ENCODE measurements at regions not wholly inside any gene's neighbourhood (a gene's known extent, or its start where the extent isn't known, plus 50 kb on each side); places are given as distances from the start of the nearest gene placed in this dataset.

DNA sequence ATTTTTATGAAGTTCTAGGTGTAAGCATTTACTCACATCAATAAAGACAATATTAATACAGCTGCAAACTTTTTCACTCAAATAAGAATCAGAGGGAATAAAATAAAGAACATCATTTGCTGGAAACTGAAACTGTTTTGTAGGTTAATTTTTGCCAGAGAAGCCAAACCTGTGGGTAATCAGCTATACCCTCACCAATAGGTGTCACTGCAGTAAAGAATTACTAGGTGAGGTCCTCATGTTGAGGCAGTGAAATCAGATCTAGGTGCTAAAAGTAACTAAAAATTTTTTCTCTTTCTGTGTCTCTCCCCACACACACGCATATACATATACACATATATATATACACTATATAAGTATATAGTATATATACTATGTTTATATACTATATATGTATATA lies 1016.3 kb upstream of the SEMA6A start:
- Histone ChIP-seq H3K4me3 (ENCODE audit: low read length) (no peak overlapping the region), H3K4me2 (ENCODE audit: low read length) (no peak overlapping the region), H3K4me1 (ENCODE audit: control insufficient read depth, low read length) (no peaks in the 10 kb centered on the region), H3F3A (ENCODE audit: control insufficient read depth, insufficient read depth) (no peaks in the 10 kb centered on the region), H3K9me3 (ENCODE audit: control insufficient read depth, insufficient read depth, low read length) (no peaks in the 10 kb centered on the region), H3K36me3 (ENCODE audit: control insufficient read depth, low read length) (no peaks in the 10 kb centered on the region), H3K27me3 (ENCODE audit: control insufficient read depth, low read length) (no peaks in the 10 kb centered on the region), H3K79me2 (ENCODE audit: control insufficient read depth, low read length) (no peaks in the 10 kb centered on the region), H4K20me1 (ENCODE audit: control insufficient read depth, insufficient read depth, low read depth, low read length) (no peaks in the 10 kb centered on the region), H3K27ac (ENCODE audit: low read depth, low read length) (no peak overlapping the region), H3K9me2 (replicated peaks; ENCODE audit: control insufficient read depth, low read length) (no peaks in the 10 kb centered on the region)
- no peak for TF ChIP-seq EZH2phosphoT487 (IDR thresholded peaks at IDR 0.05; ENCODE audit: borderline replicate concordance, low read length)
- TF ChIP-seq, protein P1, sequence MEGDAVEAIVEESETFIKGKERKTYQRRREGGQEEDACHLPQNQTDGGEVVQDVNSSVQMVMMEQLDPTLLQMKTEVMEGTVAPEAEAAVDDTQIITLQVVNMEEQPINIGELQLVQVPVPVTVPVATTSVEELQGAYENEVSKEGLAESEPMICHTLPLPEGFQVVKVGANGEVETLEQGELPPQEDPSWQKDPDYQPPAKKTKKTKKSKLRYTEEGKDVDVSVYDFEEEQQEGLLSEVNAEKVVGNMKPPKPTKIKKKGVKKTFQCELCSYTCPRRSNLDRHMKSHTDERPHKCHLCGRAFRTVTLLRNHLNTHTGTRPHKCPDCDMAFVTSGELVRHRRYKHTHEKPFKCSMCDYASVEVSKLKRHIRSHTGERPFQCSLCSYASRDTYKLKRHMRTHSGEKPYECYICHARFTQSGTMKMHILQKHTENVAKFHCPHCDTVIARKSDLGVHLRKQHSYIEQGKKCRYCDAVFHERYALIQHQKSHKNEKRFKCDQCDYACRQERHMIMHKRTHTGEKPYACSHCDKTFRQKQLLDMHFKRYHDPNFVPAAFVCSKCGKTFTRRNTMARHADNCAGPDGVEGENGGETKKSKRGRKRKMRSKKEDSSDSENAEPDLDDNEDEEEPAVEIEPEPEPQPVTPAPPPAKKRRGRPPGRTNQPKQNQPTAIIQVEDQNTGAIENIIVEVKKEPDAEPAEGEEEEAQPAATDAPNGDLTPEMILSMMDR (IDR thresholded peaks at IDR 0.05; ENCODE audit: low read depth, low read length, poor library complexity, severe bottlenecking) = peak; percentile 44

DNA sequence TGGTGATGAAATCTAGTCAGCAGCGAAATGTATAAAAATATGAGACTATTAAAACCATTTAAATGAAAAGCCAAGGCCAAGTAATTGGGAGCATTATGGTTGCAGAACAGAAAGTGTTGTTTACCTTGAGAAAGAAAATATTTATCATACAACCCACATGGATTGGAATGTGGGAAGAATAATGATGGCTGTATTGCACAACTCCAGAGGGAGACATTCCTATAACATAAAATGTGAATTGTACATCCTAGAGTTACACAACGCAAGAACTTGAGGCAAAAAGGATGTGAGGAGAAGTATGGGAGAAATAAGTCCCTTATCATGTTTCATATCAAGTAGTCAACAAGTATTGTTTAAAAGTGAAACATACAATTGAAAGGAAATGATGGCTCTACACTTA lies 1014.0 kb upstream of the SEMA6A start:
- Histone ChIP-seq H3K9me2 (replicated peaks; ENCODE audit: control insufficient read depth, low read length) (no peaks in the 10 kb centered on the region), H3K79me2 (ENCODE audit: control insufficient read depth, low read length) (no peaks in the 10 kb centered on the region), H3F3A (ENCODE audit: control insufficient read depth, insufficient read depth) (no peaks in the 10 kb centered on the region), H3K4me2 (ENCODE audit: low read length) (no peak overlapping the region), H3K9me3 (ENCODE audit: control insufficient read depth, insufficient read depth, low read length) (no peaks in the 10 kb centered on the region), H3K36me3 (ENCODE audit: control insufficient read depth, low read length) (no peaks in the 10 kb centered on the region), H3K4me3 (ENCODE audit: low read length) (no peak overlapping the region), H3K27me3 (ENCODE audit: control insufficient read depth, low read length) (no peaks in the 10 kb centered on the region), H3K27ac (ENCODE audit: low read depth, low read length) (no peak overlapping the region), H3K4me1 (ENCODE audit: control insufficient read depth, low read length) (no peaks in the 10 kb centered on the region), H4K20me1 (ENCODE audit: control insufficient read depth, insufficient read depth, low read depth, low read length) (no peaks in the 10 kb centered on the region)
- TF ChIP-seq, protein P1 (IDR thresholded peaks at IDR 0.05; ENCODE audit: low read depth, low read length, poor library complexity, severe bottlenecking) = no peak
- TF ChIP-seq EZH2phosphoT487 (IDR thresholded peaks at IDR 0.05; ENCODE audit: borderline replicate concordance, low read length) = no peak

DNA sequence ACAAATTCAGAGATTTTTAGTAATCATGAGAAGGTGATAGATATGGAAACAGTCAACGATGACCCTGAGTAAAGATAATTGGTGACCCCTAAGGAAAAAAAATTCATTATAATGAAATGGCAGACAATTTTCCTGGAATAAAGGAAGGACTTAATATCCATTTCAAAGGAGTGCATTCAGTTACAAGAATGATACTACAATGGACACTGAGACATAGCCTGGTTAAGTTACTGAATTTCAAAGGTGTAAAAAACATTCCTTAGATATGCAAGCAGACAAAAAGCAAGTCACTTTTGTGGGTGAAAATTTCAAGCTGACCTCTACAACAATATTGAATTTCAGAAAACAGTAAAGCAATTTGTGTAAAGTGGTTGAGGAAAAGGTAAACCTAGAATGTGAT lies 1012.5 kb upstream of the SEMA6A start:
- H3K4me3 ChIP-seq (ENCODE audit: low read length) = no peak overlapping the region
- H3K27me3 ChIP-seq (ENCODE audit: control insufficient read depth, low read length) = no peaks in the 10 kb centered on the region
- no peaks in the 10 kb centered on the region for H3K36me3 ChIP-seq (ENCODE audit: control insufficient read depth, low read length)
- no peaks in the 10 kb centered on the region for H3K79me2 ChIP-seq (ENCODE audit: control insufficient read depth, low read length)
- no peak for TF ChIP-seq EZH2phosphoT487 (IDR thresholded peaks at IDR 0.05; ENCODE audit: borderline replicate concordance, low read length)
- TF ChIP-seq, protein P1 (IDR thresholded peaks at IDR 0.05; ENCODE audit: low read depth, low read length, poor library complexity, severe bottlenecking) = no peak
- no peak overlapping the region for H3K4me2 ChIP-seq (ENCODE audit: low read length)
- H4K20me1 ChIP-seq (ENCODE audit: control insufficient read depth, insufficient read depth, low read depth, low read length) = no peaks in the 10 kb centered on the region
- H3K4me1 ChIP-seq (ENCODE audit: control insufficient read depth, low read length) = no peaks in the 10 kb centered on the region
- H3K9me2 ChIP-seq (replicated peaks; ENCODE audit: control insufficient read depth, low read length) = no peaks in the 10 kb centered on the region
- H3K27ac ChIP-seq (ENCODE audit: low read depth, low read length) = no peak overlapping the region
- no peaks in the 10 kb centered on the region for H3K9me3 ChIP-seq (ENCODE audit: control insufficient read depth, insufficient read depth, low read length)
- H3F3A ChIP-seq (ENCODE audit: control insufficient read depth, insufficient read depth) = no peaks in the 10 kb centered on the region

DNA sequence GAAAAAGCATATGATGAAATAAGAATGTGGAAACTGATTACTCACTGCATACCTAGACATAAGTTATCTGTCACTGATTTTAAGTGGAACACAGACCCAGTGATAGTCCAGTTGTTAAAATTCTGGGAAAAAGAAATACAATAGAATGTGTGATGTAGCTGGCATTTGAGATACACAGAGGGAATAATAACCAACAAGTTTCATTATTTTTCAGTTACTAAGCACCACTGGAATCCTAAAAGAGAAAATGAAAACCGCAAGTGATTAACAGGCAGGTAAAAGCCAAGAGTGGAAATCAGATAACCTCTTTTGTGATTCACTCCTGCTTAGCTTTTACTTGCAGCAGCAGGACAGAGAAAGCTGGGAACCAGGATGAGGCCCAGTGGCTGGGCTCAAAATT lies 994.0 kb upstream of the SEMA6A start:
- no peaks in the 10 kb centered on the region for H3F3A ChIP-seq (ENCODE audit: control insufficient read depth, insufficient read depth)
- no peak overlapping the region for H3K27ac ChIP-seq (ENCODE audit: low read depth, low read length)
- H3K4me3 ChIP-seq (ENCODE audit: low read length) = no peak overlapping the region
- no peak overlapping the region for H3K4me2 ChIP-seq (ENCODE audit: low read length)
- H3K36me3 ChIP-seq (ENCODE audit: control insufficient read depth, low read length) = no peaks in the 10 kb centered on the region
- no peaks in the 10 kb centered on the region for H3K79me2 ChIP-seq (ENCODE audit: control insufficient read depth, low read length)
- no peaks in the 10 kb centered on the region for H3K9me3 ChIP-seq (ENCODE audit: control insufficient read depth, insufficient read depth, low read length)
- H3K27me3 ChIP-seq (ENCODE audit: control insufficient read depth, low read length) = no peaks in the 10 kb centered on the region
- H3K4me1 ChIP-seq (ENCODE audit: control insufficient read depth, low read length) = no peaks in the 10 kb centered on the region
- no peaks in the 10 kb centered on the region for H3K9me2 ChIP-seq (replicated peaks; ENCODE audit: control insufficient read depth, low read length)
- TF ChIP-seq EZH2phosphoT487 (IDR thresholded peaks at IDR 0.05; ENCODE audit: borderline replicate concordance, low read length) = no peak
- TF ChIP-seq, protein P1 (IDR thresholded peaks at IDR 0.05; ENCODE audit: low read depth, low read length, poor library complexity, severe bottlenecking) = no peak
- H4K20me1 ChIP-seq (ENCODE audit: control insufficient read depth, insufficient read depth, low read depth, low read length) = no peaks in the 10 kb centered on the region
